Pancreas (tissue), 10 donors: ENCODE measurements at regions not wholly inside any gene's neighbourhood (a gene's known extent, or its start where the extent isn't known, plus 50 kb on each side); places are given as distances from the start of the nearest gene placed in this dataset.
A peak's percentile ranks its signal among the peaks of the same experiment; 100 is the strongest.

Experiments
- ATAC-seq, 4 donors: fragments of 200-7000 bp; cut with Tn5 transposase; one replicate each; pipeline versions ENCODE4 v1.8.0 to v1.9.1; 2020; ENCODE audit warnings: mild to moderate bottlenecking in 4 of 4, moderate library complexity in 4 of 4
- DNase-seq, 6 donors: peaks; one replicate each; pipeline ENCODE4 v3.0.0-alpha.2; 2020
- FAIRE-seq: peaks from 2 replicates; lab custom pipeline; 2012; peaks lifted over from hg19 to GRCh38; lab: Jason Lieb, UNC
- H3K27ac ChIP-seq, 4 donors: fragments of 200-600 bp; sonication (generic); 1 replicate in 3 of 4; 2 replicates in 1 of 4; pipeline versions ENCODE4 v1.5.0 to v1.8.0; 2020
- H3K27me3 ChIP-seq, 4 donors: fragments of 200-600 bp; one replicate each; pipeline ENCODE4 v1.8.0; 2021
- H3K36me3 ChIP-seq, 3 donors: fragments of 200-600 bp; sonication (generic) in 1 of 3; one replicate each; pipeline versions ENCODE4 v1.5.0 to v1.8.0; 2020 to 2021
- H3K4me1 ChIP-seq, 3 donors: fragments of 200-600 bp; one replicate each; pipeline ENCODE4 v1.8.0; 2021
- H3K4me3 ChIP-seq, 4 donors: fragments of 200-600 bp; sonication (generic) in 2 of 4; one replicate each; pipeline versions ENCODE4 v1.5.0 to v1.8.0; 2020 to 2021
- H3K9me3 ChIP-seq, 4 donors: fragments of 200-600 bp; one replicate each; pipeline ENCODE4 v1.8.0; 2021
- CTCF ChIP-seq, 4 donors: fragments of 200-600 bp; sonication (generic) in 3 of 4; IDR thresholded peaks; one replicate each; pipeline versions ENCODE4 v1.5.0 to v1.8.0; 2021; ENCODE audit warnings: antibody characterized with exemption in 4 of 4
- WGBS, 2 donors: extraction: QIAGEN DNeasy Blood & Tissue Kit; methylation state at CpG; one replicate each; pipeline ENCODE4 v1.1.7; 2013; 5-methylcytosine and 5-hydroxymethylcytosine counted together
- intact Hi-C, 3 donors: fragments of 100-400 bp; cut with DNase I; formaldehyde crosslinking; loops; one replicate each; pipeline versions ENCODE4 v1.11.1 to v1.14.2; 2022
- donor health status: healthy with polysubstance abuse.
- donor health status: DM: no; HTN: no; CAD: no; lungs with moderate emphysema.
- donor health status: DM: no; HTN: no; CAD: no.
- donor health status: control.
- donor health status: control.
- donor health status: Bipolar disorder and iron deficiency.
- donor health status: DM: yes; HTN: yes; CAD: no.
- donor health status: DM: no; HTN: no; CAD: no.
- donor health status: DM: no; HTN: no; CAD: no.
- donor health status: DM: yes; HTN: yes; CAD: no.

- no peak for DNase-seq
- TF ChIP-seq CTCF (IDR thresholded peaks at IDR 0.05), result no peak
- no peaks in the 10 kb centered on the region for H3K27me3 ChIP-seq
- no peaks in the 10 kb centered on the region for H3K36me3 ChIP-seq
- WGBS, 2 donors, result 81 to 88% methylated on average over 8 of the region's 8 CpGs
- no peak for FAIRE-seq
- no peak overlapping the region for H3K27ac ChIP-seq
- H3K4me1 ChIP-seq, result no peaks in the 10 kb centered on the region
- H3K4me3 ChIP-seq, result no peak overlapping the region
- H3K9me3 ChIP-seq, result no peaks in the 10 kb centered on the region
- intact Hi-C loops, result no loop called here
- ATAC-seq, result no peak
Measured at GRCh38 chr3:46131884-46132450, 76.1 kb downstream of the CCR1 start.

DNA sequence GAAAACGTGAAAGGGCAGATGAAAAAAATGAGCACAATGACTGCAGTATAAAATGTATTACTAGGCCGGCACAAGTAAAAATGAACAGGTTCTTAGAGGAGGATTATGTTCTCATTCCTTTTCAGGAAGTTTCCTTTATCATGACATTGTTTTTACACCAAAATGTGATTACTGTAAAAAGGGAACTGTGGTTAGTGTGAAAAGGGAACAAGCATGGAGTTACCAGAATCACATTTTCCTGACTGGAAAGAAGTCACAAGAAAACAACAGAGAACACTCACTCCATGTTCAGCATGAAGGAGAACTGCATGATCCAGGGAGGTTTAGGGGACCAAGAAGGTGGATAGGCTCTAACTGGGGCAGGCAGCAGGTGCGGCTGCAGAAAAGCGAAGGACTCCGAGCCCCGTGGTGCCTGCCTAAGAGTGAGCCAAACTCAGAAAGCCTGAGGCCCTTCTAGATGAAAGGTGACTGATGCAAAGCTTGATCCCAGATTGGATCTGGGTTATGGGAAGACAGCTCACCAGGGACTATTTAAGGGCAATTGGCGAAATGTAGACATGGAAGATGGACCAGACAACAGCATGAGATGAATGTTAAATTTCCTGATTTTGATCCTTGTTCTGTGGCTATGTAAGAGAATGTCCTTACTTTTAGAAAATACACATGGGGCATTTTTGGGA, 77.3 kb downstream of the CCR1 start:
- H3K27me3 ChIP-seq, result no peaks in the 10 kb centered on the region
- no peaks in the 10 kb centered on the region for H3K36me3 ChIP-seq
- peak in 2 of 4 donors; percentile 38 to 53 for ATAC-seq
- DNase-seq, result no peak
- no peaks in the 10 kb centered on the region for H3K4me1 ChIP-seq
- H3K9me3 ChIP-seq, result no peaks in the 10 kb centered on the region
- H3K27ac ChIP-seq, result peak overlapping the region in 1 of 4 donors; percentile 12
- H3K4me3 ChIP-seq, result no peak overlapping the region
- no peak for TF ChIP-seq CTCF (IDR thresholded peaks at IDR 0.05)
- no peak for FAIRE-seq
- intact Hi-C loops, result no loop called here
- WGBS, 2 donors, result 74 to 78% methylated on average over 7 of the region's 7 CpGs

DNA sequence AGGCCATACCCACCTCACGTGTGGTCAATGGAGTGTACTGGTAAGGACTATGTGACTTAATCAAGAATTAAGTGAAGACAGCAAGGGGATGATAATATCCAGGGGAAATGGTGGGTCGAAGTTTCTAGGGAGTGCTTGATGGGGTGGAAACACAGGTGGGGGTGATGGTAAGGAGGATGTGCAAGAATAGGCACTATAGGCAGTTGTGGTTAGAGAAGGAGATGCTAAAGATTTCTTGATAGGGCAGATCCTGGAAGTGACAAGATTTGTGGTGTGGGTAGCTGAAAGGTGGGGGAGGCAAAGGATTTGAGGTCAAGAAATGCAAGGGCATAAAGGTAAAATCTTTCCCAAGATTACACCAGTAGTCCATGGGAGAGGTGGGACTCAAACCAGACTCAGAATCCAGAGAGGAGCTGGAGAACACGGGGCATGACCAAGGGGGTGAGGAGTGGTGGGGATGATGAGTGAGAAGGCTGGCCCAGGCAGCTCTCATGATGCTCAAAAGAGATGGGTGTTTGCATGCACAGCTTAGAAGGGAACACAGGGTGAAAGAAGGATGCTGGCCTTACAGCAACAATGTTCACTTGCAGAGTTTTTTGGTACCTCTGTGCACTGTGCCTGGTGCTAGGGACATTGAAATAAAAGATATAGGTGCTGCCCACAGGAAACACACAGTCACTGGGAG, 78.4 kb downstream of the CCR1 start:
- intact Hi-C loops, result no loop called here

GRCh38 chr3:46127503-46127902, 80.6 kb downstream of the CCR1 start:
- intact Hi-C loops, result no loop called here

More for the DNA sequence above, 78.4 kb downstream of the CCR1 start:
- ATAC-seq, result no peak
- Histone ChIP-seq H3K36me3 (no peaks in the 10 kb centered on the region), H3K4me3 (no peak overlapping the region), H3K27ac (no peak overlapping the region), H3K4me1 (no peaks in the 10 kb centered on the region), H3K27me3 (no peaks in the 10 kb centered on the region), H3K9me3 (no peaks in the 10 kb centered on the region)
- DNase-seq, result no peak
- no peak for FAIRE-seq
- WGBS, 2 donors, result 41 to 70% methylated on average over 3 of the region's 3 CpGs
- no peak for TF ChIP-seq CTCF (IDR thresholded peaks at IDR 0.05)

More at GRCh38 chr3:46127503-46127902, 80.6 kb downstream of the CCR1 start:
- Histone ChIP-seq H3K4me3 (no peak overlapping the region), H3K4me1 (no peaks in the 10 kb centered on the region), H3K9me3 (no peaks in the 10 kb centered on the region), H3K36me3 (no peaks in the 10 kb centered on the region), H3K27me3 (no peaks in the 10 kb centered on the region), H3K27ac (no peak overlapping the region)
- WGBS, 2 donors, result 76 to 90% methylated on average over 1 of the region's 1 CpG
- ATAC-seq, result peak in 2 of 4 donors; percentile 42 to 63
- DNase-seq, result no peak
- no peak for FAIRE-seq
- no peak for TF ChIP-seq CTCF (IDR thresholded peaks at IDR 0.05)
